GM23338 (cell line): ENCODE measurements at regions not wholly inside any gene's neighbourhood (a gene's known extent, or its start where the extent isn't known, plus 50 kb on each side); places are given as distances from the start of the nearest gene placed in this dataset.

Experiments used
- CREB1 ChIP-seq: fragments of 250-450 bp; sonication (Bioruptor Pico); IDR thresholded peaks from 2 replicates; pipeline ENCODE4 v1.5.0; 2020; ENCODE audit warnings: low read depth, mild to moderate bottlenecking, moderate library complexity
- CTCF ChIP-seq, 2 experiments: fragments of 200-600 bp in 1 of 2; sonication (generic) in 1 of 2; conservative IDR thresholded peaks; 2 replicates each; pipeline versions ENCODE4 v1.5.1 to v1.6.1; 2016 to 2017; ENCODE audit warnings: antibody characterized with exemption in 2 of 2, low read depth in 2 of 2, mild to moderate bottlenecking in 2 of 2, moderate library complexity in 1 of 2
- EZH2 ChIP-seq: fragments of 200-600 bp; sonication (generic); IDR thresholded peaks from one replicate; pipeline ENCODE4 v1.8.0; 2017; ENCODE audit warnings: antibody characterized with exemption, mild to moderate bottlenecking, low read depth; ENCODE audit not compliant: unreplicated experiment
- EZH2phosphoT487 ChIP-seq: fragments of 200-600 bp; sonication (generic); IDR thresholded peaks from one replicate; pipeline ENCODE4 v1.8.1; 2018; ENCODE audit warnings: antibody characterized with exemption; ENCODE audit not compliant: unreplicated experiment
- JUNB ChIP-seq: IDR thresholded peaks from one replicate; pipeline ENCODE4 v1.6.1; 2016; ENCODE audit warnings: antibody characterized with exemption; ENCODE audit not compliant: unreplicated experiment
- POLR2AphosphoS5 ChIP-seq: IDR thresholded peaks from 2 replicates; pipeline ENCODE4 v1.6.1; 2016; ENCODE audit warnings: antibody characterized with exemption, low read depth
- STAT1 ChIP-seq: IDR thresholded peaks from one replicate; pipeline ENCODE4 v1.6.1; 2016; ENCODE audit warnings: antibody characterized with exemption; ENCODE audit not compliant: unreplicated experiment
- ZNF462 ChIP-seq: fragments of 250-450 bp; sonication (Bioruptor Pico); IDR thresholded peaks from 2 replicates; pipeline ENCODE4 v1.5.0; 2020; ENCODE audit warnings: mild to moderate bottlenecking, moderate library complexity
- TF ChIP-seq, protein P1 (sequence below): IDR thresholded peaks from 2 replicates; pipeline ENCODE4 v1.6.1; 2016; ENCODE audit warnings: antibody characterized with exemption

GRCh38 chr10:61263518-61263917 is 189.7 kb downstream of the TMEM26 start:
- TF ChIP-seq EZH2phosphoT487 (no peak), CTCF (conservative IDR thresholded peaks at IDR 0.05; ENCODE audit: low read depth in 2 of 2) (no peak), POLR2AphosphoS5 (no peak), STAT1 (no peak), EZH2 (no peak), CREB1 (CRISPR knock-in tag) (no peak), JUNB (no peak), ZNF462 (CRISPR knock-in tag) (no peak)
- TF ChIP-seq, protein P1, sequence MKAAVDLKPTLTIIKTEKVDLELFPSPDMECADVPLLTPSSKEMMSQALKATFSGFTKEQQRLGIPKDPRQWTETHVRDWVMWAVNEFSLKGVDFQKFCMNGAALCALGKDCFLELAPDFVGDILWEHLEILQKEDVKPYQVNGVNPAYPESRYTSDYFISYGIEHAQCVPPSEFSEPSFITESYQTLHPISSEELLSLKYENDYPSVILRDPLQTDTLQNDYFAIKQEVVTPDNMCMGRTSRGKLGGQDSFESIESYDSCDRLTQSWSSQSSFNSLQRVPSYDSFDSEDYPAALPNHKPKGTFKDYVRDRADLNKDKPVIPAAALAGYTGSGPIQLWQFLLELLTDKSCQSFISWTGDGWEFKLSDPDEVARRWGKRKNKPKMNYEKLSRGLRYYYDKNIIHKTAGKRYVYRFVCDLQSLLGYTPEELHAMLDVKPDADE, result no peak
